B cell (primary cell): ENCODE measurements at regions not wholly inside any gene's neighbourhood (a gene's known extent, or its start where the extent isn't known, plus 50 kb on each side); places are given as distances from the start of the nearest gene placed in this dataset.

Experiments
- ATAC-seq: fragments of 200-7000 bp; cut with Tn5 transposase; one replicate; pipeline ENCODE4 v1.10.0; 2021; ENCODE audit warnings: low read depth, mild to moderate bottlenecking, moderate number of reproducible peaks, moderate library complexity
- CTCF ChIA-PET: fragments of 350-600 bp; sonication (Branson Sonifier 250); formaldehyde crosslinking; loops from one replicate; lab custom pipeline; 2021; ENCODE audit warnings: antibody characterized with exemption, inconsistent platforms; lab: Charles Lee
- POLR2A ChIA-PET: fragments of 350-600 bp; sonication (Branson Sonifier 250); formaldehyde crosslinking; loops from one replicate; lab custom pipeline; 2021; ENCODE audit warnings: antibody characterized with exemption; lab: Charles Lee
- DNase-seq: peaks from one replicate; pipeline ENCODE4 v3.0.0; 2013
- H2AFZ ChIP-seq: 2 replicates; pipeline ENCODE4 v1.6.1; 2012; ENCODE audit warnings: mild to moderate bottlenecking, low read depth, low read length; ENCODE audit not compliant: insufficient read depth, poor library complexity, severe bottlenecking
- H3K27ac ChIP-seq, 2 donors: 1 replicate in 1 of 2; 2 replicates in 1 of 2; pipeline ENCODE4 v1.5.1; 2012 to 2013; ENCODE audit warnings: low read length in 2 of 2, mild to moderate bottlenecking in 2 of 2, moderate library complexity in 1 of 2
- H3K27me3 ChIP-seq, 4 experiments: fragments of 200-600 bp in 1 of 4; sonication (generic) in 1 of 4; replicated peaks in 1 of 4; 1 replicate in 2 of 4; 2 replicates in 2 of 4; pipeline versions ENCODE4 v1.6.1 to v1.7.0; 2013 to 2016; ENCODE audit warnings: low read length in 3 of 4, mild to moderate bottlenecking in 2 of 4, mixed read lengths in 1 of 4, moderate library complexity in 1 of 4; ENCODE audit not compliant: insufficient read depth in 4 of 4, control insufficient read depth in 3 of 4; ENCODE audit errors: control extremely low read depth in 1 of 4
- H3K36me3 ChIP-seq, 2 experiments: replicated peaks in 1 of 2; 1 replicate in 1 of 2; 2 replicates in 1 of 2; pipeline versions ENCODE4 v1.6.1 to v1.7.1; 2013; ENCODE audit warnings: low read length in 1 of 2; ENCODE audit not compliant: insufficient read depth in 2 of 2, control insufficient read depth in 1 of 2; ENCODE audit errors: control extremely low read depth in 1 of 2, extremely low read depth in 1 of 2
- H3K4me1 ChIP-seq, 2 donors: fragments of 200-600 bp in 1 of 2; sonication (generic) in 1 of 2; 1 replicate in 1 of 2; 2 replicates in 1 of 2; pipeline versions ENCODE4 v1.5.1 to v1.6.1; 2013 to 2017; ENCODE audit warnings: low read length in 2 of 2; ENCODE audit not compliant: control insufficient read depth in 2 of 2, insufficient read depth in 2 of 2
- H3K4me2 ChIP-seq: replicated peaks from 2 replicates; pipeline ENCODE3; 2012; ENCODE audit warnings: mild to moderate bottlenecking, low read depth, low read length; ENCODE audit not compliant: poor library complexity, severe bottlenecking
- H3K4me3 ChIP-seq, 5 experiments: fragments of 200-600 bp in 1 of 5; sonication (generic) in 1 of 5; 1 replicate in 3 of 5; 2 replicates in 2 of 5; pipeline versions ENCODE4 v1.5.1 to v1.7.0; 2011 to 2016; ENCODE audit warnings: low read length in 4 of 5, mild to moderate bottlenecking in 4 of 5, low read depth in 2 of 5, control low read depth in 1 of 5, moderate library complexity in 1 of 5; ENCODE audit not compliant: insufficient read depth in 1 of 5; ENCODE audit errors: control extremely low read depth in 1 of 5, extremely low read depth in 1 of 5
- H3K79me2 ChIP-seq: fragments of 200-600 bp; sonication (generic); one replicate; pipeline ENCODE4 v1.6.0; 2016; ENCODE audit warnings: low read length; ENCODE audit not compliant: control insufficient read depth, insufficient read depth
- H3K9ac ChIP-seq: fragments of 200-600 bp; sonication (generic); 2 replicates; pipeline ENCODE4 v1.6.1; 2017; ENCODE audit warnings: mild to moderate bottlenecking, low read length, moderate library complexity
- H3K9me3 ChIP-seq, 3 donors: one replicate each; pipeline versions ENCODE4 v1.6.1 to v1.7.1; 2013; ENCODE audit warnings: low read length in 2 of 3; ENCODE audit not compliant: control insufficient read depth in 2 of 3, insufficient read depth in 1 of 3; ENCODE audit errors: control extremely low read depth in 1 of 3
- H4K20me1 ChIP-seq: 2 replicates; pipeline ENCODE4 v1.6.0; 2012; ENCODE audit warnings: mild to moderate bottlenecking, low read length; ENCODE audit not compliant: insufficient read depth, control insufficient read depth, poor library complexity, severe bottlenecking
- H3K27ac Mint-ChIP-seq: one replicate; pipeline ENCODE4 v1.8.0; 2021; ENCODE audit warnings: mixed read lengths
- H3K27me3 Mint-ChIP-seq: one replicate; pipeline ENCODE4 v1.8.0; 2021; ENCODE audit warnings: mixed read lengths
- H3K4me1 Mint-ChIP-seq: one replicate; pipeline ENCODE4 v1.8.0; 2021; ENCODE audit warnings: mixed read lengths
- H3K4me3 Mint-ChIP-seq: one replicate; pipeline ENCODE4 v1.8.0; 2021; ENCODE audit warnings: mixed read lengths
- H3K9me3 Mint-ChIP-seq: one replicate; pipeline ENCODE4 v1.8.0; 2022; ENCODE audit warnings: mixed read lengths; ENCODE audit not compliant: insufficient read depth
- EZH2 ChIP-seq: IDR thresholded peaks from 2 replicates; pipeline ENCODE4 v1.6.1; 2012; ENCODE audit warnings: borderline replicate concordance, low read depth, mild to moderate bottlenecking, moderate library complexity, low read length; ENCODE audit not compliant: insufficient read depth, poor library complexity, severe bottlenecking
- WGBS: methylation state at CpG from one replicate; pipeline ENCODE4 v1.1.5; 2013; ENCODE audit warnings: missing lambda C conversion rate; ENCODE audit not compliant: insufficient coverage; 5-methylcytosine and 5-hydroxymethylcytosine counted together
- intact Hi-C: fragments of 100-400 bp; cut with micrococcal nuclease; formaldehyde crosslinking; loops from one replicate; pipeline ENCODE4 v1.10.0; 2022
- TF ChIP-seq, protein P1 (sequence below): fragments of 200-600 bp; IDR thresholded peaks from one replicate; pipeline ENCODE4 v1.8.0; 2022; ENCODE audit warnings: antibody characterized with exemption, mild to moderate bottlenecking

DNA sequence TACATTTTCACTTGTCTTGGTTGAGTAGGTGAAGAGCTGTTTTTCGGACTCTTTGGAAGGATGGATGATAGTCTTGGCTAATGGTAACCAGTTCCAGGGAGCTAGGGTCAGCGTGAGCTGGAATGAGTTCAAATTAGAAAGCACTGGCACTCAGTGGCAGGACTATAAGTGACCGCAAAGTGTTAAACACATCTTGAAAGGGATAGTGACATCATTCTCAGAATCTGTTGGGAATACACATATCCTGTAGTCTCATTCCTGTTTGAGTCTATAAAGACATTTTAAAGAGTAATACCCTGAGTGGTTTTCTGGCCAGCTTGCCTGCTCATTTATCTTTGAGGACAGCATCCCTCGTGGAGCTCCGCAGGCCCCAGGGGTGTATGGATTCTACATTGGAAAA is 56.7 kb upstream of the TMEM248 start:
- intact Hi-C loops: no loop called here
- H3K9ac ChIP-seq: no peak overlapping the region
- CTCF ChIA-PET: no interaction called here
- H2AFZ ChIP-seq: no peak overlapping the region
- no peaks in the 10 kb centered on the region for H3K27me3 ChIP-seq
- POLR2A ChIA-PET: interaction anchor here (0.5 kb wide), 1 partner anchor 332 kb away, joined by 5 read pairs; no protein-coding TSS in a partner anchor
- TF ChIP-seq, protein P1, sequence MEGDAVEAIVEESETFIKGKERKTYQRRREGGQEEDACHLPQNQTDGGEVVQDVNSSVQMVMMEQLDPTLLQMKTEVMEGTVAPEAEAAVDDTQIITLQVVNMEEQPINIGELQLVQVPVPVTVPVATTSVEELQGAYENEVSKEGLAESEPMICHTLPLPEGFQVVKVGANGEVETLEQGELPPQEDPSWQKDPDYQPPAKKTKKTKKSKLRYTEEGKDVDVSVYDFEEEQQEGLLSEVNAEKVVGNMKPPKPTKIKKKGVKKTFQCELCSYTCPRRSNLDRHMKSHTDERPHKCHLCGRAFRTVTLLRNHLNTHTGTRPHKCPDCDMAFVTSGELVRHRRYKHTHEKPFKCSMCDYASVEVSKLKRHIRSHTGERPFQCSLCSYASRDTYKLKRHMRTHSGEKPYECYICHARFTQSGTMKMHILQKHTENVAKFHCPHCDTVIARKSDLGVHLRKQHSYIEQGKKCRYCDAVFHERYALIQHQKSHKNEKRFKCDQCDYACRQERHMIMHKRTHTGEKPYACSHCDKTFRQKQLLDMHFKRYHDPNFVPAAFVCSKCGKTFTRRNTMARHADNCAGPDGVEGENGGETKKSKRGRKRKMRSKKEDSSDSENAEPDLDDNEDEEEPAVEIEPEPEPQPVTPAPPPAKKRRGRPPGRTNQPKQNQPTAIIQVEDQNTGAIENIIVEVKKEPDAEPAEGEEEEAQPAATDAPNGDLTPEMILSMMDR: no peak
- TF ChIP-seq EZH2: no peak
- H3K79me2 ChIP-seq: no peaks in the 10 kb centered on the region
- no peak overlapping the region for H3K27ac ChIP-seq
- Mint-ChIP-seq H3K4me1 (no peaks in the 10 kb centered on the region), H3K27me3 (no peaks in the 10 kb centered on the region), H3K9me3 (no peaks in the 10 kb centered on the region), H3K27ac (no peak overlapping the region), H3K4me3 (no peak overlapping the region)
- no peak for ATAC-seq
- peaks cover 3 to 11% of the 10 kb centered on the region in 2 experiments for H3K36me3 ChIP-seq
- no peak overlapping the region for H3K4me2 ChIP-seq
- H3K4me3 ChIP-seq: no peak overlapping the region
- H3K4me1 ChIP-seq: no peaks in the 10 kb centered on the region
- DNase-seq: no peak
- 97% methylated on average over 4 of the region's 5 CpGs for WGBS
- H4K20me1 ChIP-seq: no peaks in the 10 kb centered on the region
- no peaks in the 10 kb centered on the region for H3K9me3 ChIP-seq

DNA sequence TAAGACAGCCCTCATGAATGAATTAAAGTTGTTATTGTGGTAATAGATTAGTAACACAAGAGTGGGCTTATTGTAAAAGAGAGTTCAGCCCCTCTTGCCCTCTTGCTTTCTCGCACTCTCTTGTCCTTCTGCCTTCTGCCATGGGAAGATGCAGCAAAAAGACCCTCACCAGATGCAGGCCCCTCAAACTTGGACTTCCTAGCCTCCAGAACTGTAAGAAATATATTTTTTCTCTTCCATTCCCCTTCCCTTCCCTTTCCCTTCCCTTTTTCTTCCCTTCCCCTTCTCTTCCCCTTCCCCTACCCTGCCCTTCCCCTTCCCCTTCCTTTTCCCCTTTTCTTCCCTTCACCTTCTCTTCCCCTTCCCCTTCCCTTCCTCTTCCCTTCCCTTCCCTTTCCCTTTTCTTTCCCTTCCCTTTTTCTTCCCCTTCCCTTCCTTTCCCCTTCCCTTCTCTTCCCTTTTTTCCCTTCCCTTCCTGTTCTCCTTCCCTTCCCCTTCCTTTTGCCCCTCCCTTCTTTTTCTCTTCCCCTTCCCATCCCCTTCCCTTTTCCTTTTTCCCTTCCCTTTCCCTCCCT is 55.6 kb upstream of the TMEM248 start:
- peaks cover under 1 to 2% of the 10 kb centered on the region in 2 experiments for H3K36me3 ChIP-seq
- no peak for ATAC-seq
- H3K4me3 ChIP-seq: no peak overlapping the region
- no peaks in the 10 kb centered on the region for H3K4me1 ChIP-seq
- ChIA-PET CTCF (no interaction called here), POLR2A (no interaction called here)
- intact Hi-C loops: no loop called here
- no peak overlapping the region for H3K9ac ChIP-seq
- H3K27me3 ChIP-seq: no peaks in the 10 kb centered on the region
- Mint-ChIP-seq H3K4me3 (no peak overlapping the region), H3K27ac (no peak overlapping the region), H3K27me3 (no peaks in the 10 kb centered on the region), H3K9me3 (no peaks in the 10 kb centered on the region), H3K4me1 (no peaks in the 10 kb centered on the region)
- no peak for DNase-seq
- H3K4me2 ChIP-seq: no peak overlapping the region
- no peaks in the 10 kb centered on the region for H3K9me3 ChIP-seq
- H2AFZ ChIP-seq: no peak overlapping the region
- 90% methylated on average over 1 of the region's 1 CpG for WGBS
- H3K27ac ChIP-seq: no peak overlapping the region
- TF ChIP-seq, protein P1: no peak
- TF ChIP-seq EZH2: no peak
- no peaks in the 10 kb centered on the region for H4K20me1 ChIP-seq
- H3K79me2 ChIP-seq: no peaks in the 10 kb centered on the region
